ENCODE measurements at regions not wholly inside any gene's neighbourhood (a gene's known extent, or its start where the extent isn't known, plus 50 kb on each side); places are given as distances from the start of the nearest gene placed in this dataset.

GRCh38 chr1:157315544-157315943 lies 177.3 kb upstream of the ETV3 start:
- H3K27ac ChIP-seq (ENCODE audit: insufficient read depth, low read depth, low read length): no peak overlapping the region
- H3K9me1 ChIP-seq (replicated peaks; ENCODE audit: control insufficient read depth, extremely low read depth, insufficient read depth, low read length): no peaks in the 10 kb centered on the region
- dilution Hi-C loops (cut with MboI; ENCODE audit: extremely low pct_ligation_motif_present, low sequenced_read_pairs): no loop called here
- intact Hi-C loops (cut with micrococcal nuclease): no loop called here
- ChIA-PET CTCF (no interaction called here), POLR2A (no interaction called here)
- H3K27me3 ChIP-seq (ENCODE audit: control insufficient read depth in 2 of 2, insufficient read depth in 2 of 2, low read length in 2 of 2): peaks cover 0 to 2% of the 10 kb centered on the region in 2 experiments
- no peak for TF ChIP-seq MAX (IDR thresholded peaks at IDR 0.05; ENCODE audit: insufficient read depth, insufficient read length)
- TF ChIP-seq EZH2 (IDR thresholded peaks at IDR 0.05; ENCODE audit: borderline replicate concordance, low read depth, low read length, severe bottlenecking): no peak
- no peak for TF ChIP-seq POLR2A (IDR thresholded peaks at IDR 0.05; ENCODE audit: low read depth, low read length)
- no peak for TF ChIP-seq MYC (IDR thresholded peaks at IDR 0.05; ENCODE audit: low read depth, low read length)
- no peak for TF ChIP-seq JUN (IDR thresholded peaks at IDR 0.05; ENCODE audit: borderline replicate concordance, insufficient read depth, insufficient read length, low read depth)
- TF ChIP-seq CTCF (IDR thresholded peaks at IDR 0.05; ENCODE audit: extremely low read depth in 1 of 2, insufficient read depth in 1 of 2, low read depth in 1 of 2, low read length in 2 of 2): no peak
- no peak for TF ChIP-seq GATA2 (IDR thresholded peaks at IDR 0.05; ENCODE audit: insufficient read depth, insufficient read length, low read depth, low read length)
- TF ChIP-seq POLR2AphosphoS5 (IDR thresholded peaks at IDR 0.05; ENCODE audit: insufficient read depth, low read depth, low read length): no peak
- no peak for TF ChIP-seq FOS (IDR thresholded peaks at IDR 0.05; ENCODE audit: borderline replicate concordance, insufficient read depth, low read length)
- H3K4me3 ChIP-seq (replicated peaks in 1 of 3; ENCODE audit: insufficient read depth in 1 of 3, low read depth in 1 of 3, low read length in 3 of 3): no peak overlapping the region
- H2AFZ ChIP-seq (ENCODE audit: low read depth, low read length): no peak overlapping the region
- H3K79me2 ChIP-seq (ENCODE audit: control insufficient read depth, insufficient read depth, low read length): no peaks in the 10 kb centered on the region
- no peak for FAIRE-seq
- no peaks in the 10 kb centered on the region for H3K36me3 ChIP-seq (ENCODE audit: control insufficient read depth in 2 of 2, extremely low read depth in 1 of 2, insufficient read depth in 2 of 2, low read length in 2 of 2)
- no peaks in the 10 kb centered on the region for H3K9me3 ChIP-seq (replicated peaks; ENCODE audit: control insufficient read depth, insufficient read depth, low read length)
- no peaks in the 10 kb centered on the region for H3K4me1 ChIP-seq (ENCODE audit: control insufficient read depth, extremely low read depth, insufficient read depth, low read length)
- H3K9ac ChIP-seq (replicated peaks; ENCODE audit: extremely low read depth, insufficient read depth, low read length): no peak overlapping the region
- H3K4me2 ChIP-seq (ENCODE audit: insufficient read depth, low read length): no peak overlapping the region
- no peak for DNase-seq (ENCODE audit: low read depth, low spot score)
- no peaks in the 10 kb centered on the region for H4K20me1 ChIP-seq (replicated peaks; ENCODE audit: control insufficient read depth, extremely low read depth, insufficient read depth, low read length)
- BruUV-seq (replicated peaks): no TSS peak

All from endothelial cell of umbilical vein (primary cell).